GM13976 (cell line): ENCODE measurements at regions not wholly inside any gene's neighbourhood (a gene's known extent, or its start where the extent isn't known, plus 50 kb on each side); places are given as distances from the start of the nearest gene placed in this dataset.

ENCODE experiments used
- DNase-seq: peaks from one replicate; pipeline ENCODE4 v3.0.0; 2012; ENCODE audit warnings: low spot score
- CTCF ChIP-seq: IDR thresholded peaks from 2 replicates; pipeline ENCODE4 v1.5.1; 2012; ENCODE audit warnings: borderline replicate concordance, mild to moderate bottlenecking; ENCODE audit not compliant: insufficient read depth; ENCODE audit errors: extremely low read depth, missing control alignments, control extremely low read depth
- in situ Hi-C: fragments of 300-500 bp; cut with MboI; formaldehyde crosslinking; loops from one replicate; pipeline ENCODE4 v1.12.0; 2022; ENCODE audit warnings: low sequenced_read_pairs, mixed read lengths, inconsistent platforms; ENCODE audit not compliant: unreplicated experiment

- in situ Hi-C loops, result no loop called here
- no peak for DNase-seq
- no peak for TF ChIP-seq CTCF
These were observed 96.3 kb upstream of the TMEM161B start for GRCh38 chr5:88364991-88365390.

- TF ChIP-seq CTCF, result no peak
- DNase-seq, result no peak
- in situ Hi-C loops, result no loop called here
These were observed 86.9 kb upstream of the TMEM161B start for GRCh38 chr5:88355490-88356050.

GRCh38 chr5:88325868-88326267 is 57.2 kb upstream of the TMEM161B start:
- in situ Hi-C loops, result no loop called here
- TF ChIP-seq CTCF, result no peak
- no peak for DNase-seq

- in situ Hi-C loops, result no loop called here
- no peak for TF ChIP-seq CTCF
- DNase-seq, result no peak
These were observed 54.1 kb upstream of the TMEM161B start for GRCh38 chr5:88322785-88323184.
